Nucleus accumbens (tissue), 56 donors: ENCODE measurements at regions not wholly inside any gene's neighbourhood (a gene's known extent, or its start where the extent isn't known, plus 50 kb on each side); places are given as distances from the start of the nearest gene placed in this dataset.
A peak's percentile ranks its signal among the peaks of the same experiment; 100 is the strongest.

ENCODE experiments used
- DNase-seq, 56 donors: peaks; one replicate each; lab custom pipeline; 2025; lab: John Stamatoyannopoulos, UW

- DNase-seq, result no peak
Measured at GRCh38 chrX:8870411-8870810, 69.2 kb upstream of the FAM9A start.

GRCh38 chrX:8869812-8870211 is 68.6 kb upstream of the FAM9A start:
- DNase-seq, result no peak

GRCh38 chrX:8868906-8869305 is 67.7 kb upstream of the FAM9A start:
- no peak for DNase-seq

GRCh38 chrX:8868070-8868773 is 67.0 kb upstream of the FAM9A start:
- no peak for DNase-seq

GRCh38 chrX:8867406-8867805 is 66.2 kb upstream of the FAM9A start:
- DNase-seq, result no peak

GRCh38 chrX:8864161-8864560 is 63.0 kb upstream of the FAM9A start:
- DNase-seq, result peak in 3 of 56 donors; percentile 1 to 18 (median 4)

GRCh38 chrX:8861908-8862307 is 60.7 kb upstream of the FAM9A start:
- no peak for DNase-seq

GRCh38 chrX:8851231-8851886 is 50.2 kb upstream of the FAM9A start:
- no peak for DNase-seq
